ENCODE measurements at regions not wholly inside any gene's neighbourhood (a gene's known extent, or its start where the extent isn't known, plus 50 kb on each side); places are given as distances from the start of the nearest gene placed in this dataset.

GRCh38 chr21:28663754-28664153, 328.9 kb downstream of the LTN1 start:
- Histone ChIP-seq H3K4me3 (no peak overlapping the region), H3K9me3 (no peaks in the 10 kb centered on the region), H3K36me3 (no peaks in the 10 kb centered on the region), H3K27me3 (no peaks in the 10 kb centered on the region), H3K4me1 (no peaks in the 10 kb centered on the region), H3K27ac (no peak overlapping the region)
- DNase-seq = no peak
- TF ChIP-seq CTCF (IDR thresholded peaks at IDR 0.05) = no peak
- TF ChIP-seq POLR2A (IDR thresholded peaks at IDR 0.05) = no peak
- intact Hi-C loops (cut with DNase I; ENCODE audit: low total_unique reads) = no loop called here

GRCh38 chr21:28663111-28663693, 329.5 kb downstream of the LTN1 start:
- intact Hi-C loops (cut with DNase I; ENCODE audit: low total_unique reads) = no loop called here
- TF ChIP-seq CTCF (IDR thresholded peaks at IDR 0.05) (no peak), POLR2A (IDR thresholded peaks at IDR 0.05) (no peak)
- DNase-seq = no peak

GRCh38 chr21:28657566-28657965, 335.1 kb downstream of the LTN1 start:
- H3K27me3 ChIP-seq = no peaks in the 10 kb centered on the region
- no peak overlapping the region for H3K27ac ChIP-seq
- no peak for DNase-seq
- H3K9me3 ChIP-seq = no peaks in the 10 kb centered on the region
- H3K4me3 ChIP-seq = no peak overlapping the region
- H3K36me3 ChIP-seq = no peaks in the 10 kb centered on the region
- TF ChIP-seq POLR2A (IDR thresholded peaks at IDR 0.05) (no peak), CTCF (IDR thresholded peaks at IDR 0.05) (no peak)
- H3K4me1 ChIP-seq = no peaks in the 10 kb centered on the region
- intact Hi-C loops (cut with DNase I; ENCODE audit: low total_unique reads) = no loop called here

More at GRCh38 chr21:28663111-28663693, 329.5 kb downstream of the LTN1 start:
- H3K4me1 ChIP-seq = no peaks in the 10 kb centered on the region
- H3K36me3 ChIP-seq = no peaks in the 10 kb centered on the region
- H3K4me3 ChIP-seq = no peak overlapping the region
- no peaks in the 10 kb centered on the region for H3K9me3 ChIP-seq
- no peak overlapping the region for H3K27ac ChIP-seq
- H3K27me3 ChIP-seq = no peaks in the 10 kb centered on the region

GRCh38 chr21:28655471-28655870, 337.2 kb downstream of the LTN1 start:
- H3K4me3 ChIP-seq = no peak overlapping the region
- intact Hi-C loops (cut with DNase I; ENCODE audit: low total_unique reads) = no loop called here
- no peak overlapping the region for H3K27ac ChIP-seq
- H3K36me3 ChIP-seq = no peaks in the 10 kb centered on the region
- H3K27me3 ChIP-seq = no peaks in the 10 kb centered on the region
- no peaks in the 10 kb centered on the region for H3K4me1 ChIP-seq
- no peak for DNase-seq
- TF ChIP-seq CTCF (IDR thresholded peaks at IDR 0.05) (no peak), POLR2A (IDR thresholded peaks at IDR 0.05) (no peak)
- H3K9me3 ChIP-seq = no peaks in the 10 kb centered on the region

- TF ChIP-seq POLR2A (IDR thresholded peaks at IDR 0.05) = no peak
- no peak for TF ChIP-seq CTCF (IDR thresholded peaks at IDR 0.05)
- Histone ChIP-seq H3K4me3 (no peak overlapping the region), H3K36me3 (no peaks in the 10 kb centered on the region), H3K9me3 (no peaks in the 10 kb centered on the region), H3K27ac (no peak overlapping the region), H3K4me1 (no peaks in the 10 kb centered on the region), H3K27me3 (no peaks in the 10 kb centered on the region)
- intact Hi-C loops (cut with DNase I; ENCODE audit: low total_unique reads) = no loop called here
- DNase-seq = no peak
Measured at GRCh38 chr21:28654406-28654805, 338.3 kb downstream of the LTN1 start.

Measured in uterus (tissue), 3 donors.